ENCODE measurements at regions not wholly inside any gene's neighbourhood (a gene's known extent, or its start where the extent isn't known, plus 50 kb on each side); places are given as distances from the start of the nearest gene placed in this dataset.

GRCh38 chr18:26697186-26697884, 149.0 kb upstream of the KCTD1 start:
- no peak for DNase-seq

GRCh38 chr18:26696786-26697185, 148.4 kb upstream of the KCTD1 start:
- no peak for DNase-seq

- DNase-seq: no peak
Observed at GRCh38 chr18:26696308-26696707, 148.0 kb upstream of the KCTD1 start.

GRCh38 chr18:26689226-26689879, 141.0 kb upstream of the KCTD1 start:
- DNase-seq: no peak

GRCh38 chr18:26686532-26686931, 138.2 kb upstream of the KCTD1 start:
- DNase-seq: no peak

GRCh38 chr18:26685438-26686157, 137.2 kb upstream of the KCTD1 start:
- DNase-seq: no peak

GRCh38 chr18:26677957-26678356, 129.6 kb upstream of the KCTD1 start:
- DNase-seq: no peak

- no peak for DNase-seq
Observed at GRCh38 chr18:26667046-26667445, 118.7 kb upstream of the KCTD1 start.

- DNase-seq: no peak
Observed at GRCh38 chr18:26662996-26663395, 114.6 kb upstream of the KCTD1 start.

GRCh38 chr18:26657631-26658581, 109.6 kb upstream of the KCTD1 start:
- peak; percentile 17 for DNase-seq

GRCh38 chr18:26656944-26657536, 108.7 kb upstream of the KCTD1 start:
- peak; percentile 77 for DNase-seq

GRCh38 chr18:26656431-26656943, 108.1 kb upstream of the KCTD1 start:
- no peak for DNase-seq

GRCh38 chr18:26655525-26656430, 107.4 kb upstream of the KCTD1 start:
- DNase-seq: peak; percentile 72

- peak; percentile 29 for DNase-seq
Observed at GRCh38 chr18:26654616-26655524, 106.5 kb upstream of the KCTD1 start.

GRCh38 chr18:26653943-26654615, 105.7 kb upstream of the KCTD1 start:
- DNase-seq: no peak

GRCh38 chr18:26652501-26652900, 104.1 kb upstream of the KCTD1 start:
- DNase-seq: no peak

GRCh38 chr18:26650310-26651268, 102.2 kb upstream of the KCTD1 start:
- no peak for DNase-seq

- DNase-seq: peak; percentile 9
Observed at GRCh38 chr18:26649193-26649543, 100.8 kb upstream of the KCTD1 start.
